AG04450 (cell line): ENCODE measurements at regions not wholly inside any gene's neighbourhood (a gene's known extent, or its start where the extent isn't known, plus 50 kb on each side); places are given as distances from the start of the nearest gene placed in this dataset.

Source experiments
- CTCF ChIA-PET: fragments of 300-600, 350-600 bp; formaldehyde crosslinking; extraction: SDS; loops from one replicate; lab custom pipeline; 2022; ENCODE audit warnings: antibody characterized with exemption, inconsistent platforms; lab: Charles Lee
- POLR2A ChIA-PET: fragments of 350-600 bp; formaldehyde crosslinking; extraction: SDS; loops from one replicate; lab custom pipeline; 2021; ENCODE audit warnings: antibody characterized with exemption, inconsistent platforms; lab: Yijun Ruan, JAX
- DNase-seq: peaks from one replicate; pipeline ENCODE4 v3.0.0-alpha.2; 2011; ENCODE audit warnings: low read depth, low spot score
- H3K27ac ChIP-seq: one replicate; pipeline ENCODE4 v1.5.1; 2012; ENCODE audit warnings: low read depth, low read length, control low read depth
- H3K27me3 ChIP-seq: one replicate; pipeline ENCODE4 v1.6.0; 2012; ENCODE audit warnings: low read length; ENCODE audit not compliant: control insufficient read depth, insufficient read depth
- H3K4me3 ChIP-seq: 2 replicates; pipeline ENCODE4 v1.5.1; 2011; ENCODE audit warnings: mild to moderate bottlenecking, low read depth, low read length, control low read depth
- H3K9me3 ChIP-seq: 2 replicates; pipeline ENCODE4 v1.5.1; 2012; ENCODE audit warnings: low read length; ENCODE audit not compliant: control insufficient read depth, insufficient read depth
- CTCF ChIP-seq: IDR thresholded peaks from 2 replicates; pipeline ENCODE4 v1.5.1; 2011; ENCODE audit warnings: low read depth, low read length, control low read depth, inconsistent platforms

GRCh38 chr3:124413989-124414598 lies 316.2 kb upstream of the UMPS start:
- no peak for DNase-seq
- TF ChIP-seq CTCF: no peak
- no peak overlapping the region for H3K4me3 ChIP-seq
- H3K27ac ChIP-seq: no peak overlapping the region
- CTCF ChIA-PET: interaction anchor here (0.6 kb wide), 1 partner anchor 10 kb away, joined by 3 read pairs; no protein-coding TSS in a partner anchor
- no peaks in the 10 kb centered on the region for H3K27me3 ChIP-seq
- no peaks in the 10 kb centered on the region for H3K9me3 ChIP-seq
- POLR2A ChIA-PET: no interaction called here

- CTCF ChIA-PET: no interaction called here
- H3K27me3 ChIP-seq: no peaks in the 10 kb centered on the region
- no peaks in the 10 kb centered on the region for H3K9me3 ChIP-seq
- no peak overlapping the region for H3K27ac ChIP-seq
- no peak overlapping the region for H3K4me3 ChIP-seq
- TF ChIP-seq CTCF: no peak
- POLR2A ChIA-PET: no interaction called here
- no peak for DNase-seq
Observed at GRCh38 chr3:124415446-124415960, 314.7 kb upstream of the UMPS start.

GRCh38 chr3:124419303-124419702 lies 310.9 kb upstream of the UMPS start:
- DNase-seq: no peak
- Histone ChIP-seq H3K27me3 (no peaks in the 10 kb centered on the region), H3K9me3 (no peaks in the 10 kb centered on the region), H3K4me3 (no peak overlapping the region), H3K27ac (no peak overlapping the region)
- TF ChIP-seq CTCF: no peak
- ChIA-PET POLR2A (no interaction called here), CTCF (no interaction called here)

GRCh38 chr3:124420392-124420791 lies 309.9 kb upstream of the UMPS start:
- no peaks in the 10 kb centered on the region for H3K9me3 ChIP-seq
- no peak overlapping the region for H3K4me3 ChIP-seq
- POLR2A ChIA-PET: no interaction called here
- H3K27ac ChIP-seq: no peak overlapping the region
- CTCF ChIA-PET: no interaction called here
- DNase-seq: no peak
- no peak for TF ChIP-seq CTCF
- H3K27me3 ChIP-seq: no peaks in the 10 kb centered on the region

GRCh38 chr3:124422805-124423204 lies 307.4 kb upstream of the UMPS start:
- ChIA-PET POLR2A (no interaction called here), CTCF (interaction anchor here (0.5 kb wide), 1 partner anchor 31 kb away, joined by 5 read pairs; no protein-coding TSS in a partner anchor)

More at GRCh38 chr3:124422805-124423204, 307.4 kb upstream of the UMPS start:
- Histone ChIP-seq H3K27ac (no peak overlapping the region), H3K4me3 (no peak overlapping the region), H3K27me3 (no peaks in the 10 kb centered on the region), H3K9me3 (no peaks in the 10 kb centered on the region)
- DNase-seq: no peak
- TF ChIP-seq CTCF: no peak
